HepG2 (cell line): ENCODE measurements at regions not wholly inside any gene's neighbourhood (a gene's known extent, or its start where the extent isn't known, plus 50 kb on each side); places are given as distances from the start of the nearest gene placed in this dataset.
"Not testable (repeated sequence)": the region's sequence is repeated elsewhere in the genome, so short reads cannot be mapped to it uniquely, and the experiment has no call there.

Experiments used
- ATAC-seq: fragments of 200-7000 bp; cut with Tn5 transposase; 3 replicates; pipeline ENCODE4 v1.9.1; 2020; ENCODE audit warnings: mild to moderate bottlenecking, moderate library complexity
- BruUV-seq: library from RNA; stranded (reverse); fragments of 400-500 nt; replicated peaks from 2 replicates; lab custom pipeline; 2021; lab: Mats Ljungman, UMichigan
- CTCF ChIA-PET: fragments of 300-600 bp; formaldehyde crosslinking; extraction: SDS; loops from one replicate; lab custom pipeline; 2021; ENCODE audit warnings: low total read pairs, inconsistent platforms, low intra/inter-chr PET ratio; lab: Yijun Ruan, JAX
- POLR2A ChIA-PET: fragments of 350-600 bp; sonication (Branson Sonifier 250); formaldehyde crosslinking; loops from one replicate; lab custom pipeline; 2020; ENCODE audit warnings: antibody characterized with exemption, inconsistent platforms; lab: Yijun Ruan, JAX
- DNase-seq: peaks from one replicate; pipeline ENCODE4 v3.0.0-alpha.2; 2015; ENCODE audit warnings: low spot score
- FAIRE-seq: peaks from 3 replicates; lab custom pipeline; 2011; peaks lifted over from hg19 to GRCh38; lab: Jason Lieb, UNC
- H2AFZ ChIP-seq: one replicate; pipeline ENCODE4 v1.6.1; 2011; ENCODE audit warnings: low read length, inconsistent platforms
- H3K27ac ChIP-seq: fragments of 300-600 bp; 3 replicates; pipeline ENCODE4 v1.8.0; 2011; ENCODE audit warnings: mixed run types, mild to moderate bottlenecking, mixed read lengths, low read length, inconsistent platforms; ENCODE audit not compliant: insufficient read depth; ENCODE audit errors: extremely low read length
- H3K27me3 ChIP-seq, 2 experiments: fragments of 200-600 bp in 1 of 2; 2 replicates in 1 of 2; 3 replicates in 1 of 2; pipeline versions ENCODE4 v1.6.0 to v1.8.0; 2011; ENCODE audit warnings: low read length in 2 of 2, mild to moderate bottlenecking in 2 of 2, moderate library complexity in 2 of 2, inconsistent platforms in 1 of 2; ENCODE audit not compliant: insufficient read depth in 2 of 2, control insufficient read depth in 1 of 2
- H3K36me3 ChIP-seq, 2 experiments: fragments of 200-600 bp in 1 of 2; replicated peaks in 1 of 2; 2 replicates in 1 of 2; 3 replicates in 1 of 2; pipeline versions ENCODE4 v1.5.1 to v1.8.0; 2011; ENCODE audit warnings: low read length in 2 of 2, inconsistent platforms in 1 of 2; ENCODE audit not compliant: insufficient read depth in 2 of 2, control insufficient read depth in 1 of 2
- H3K4me1 ChIP-seq: 2 replicates; pipeline ENCODE4 v1.5.1; 2012; ENCODE audit warnings: low read length, inconsistent platforms; ENCODE audit not compliant: insufficient read depth
- H3K4me2 ChIP-seq: 2 replicates; pipeline ENCODE4 v1.6.0; 2011; ENCODE audit warnings: low read depth, low read length, inconsistent platforms
- H3K4me3 ChIP-seq, 3 experiments: fragments of 200-600 bp in 1 of 3; sonication (generic), shearing (Covaris generic) in 1 of 3; replicated peaks in 1 of 3; 2 replicates each; pipeline ENCODE4 v1.5.1; 2011 to 2016; ENCODE audit warnings: low read length in 3 of 3, inconsistent platforms in 2 of 3, low read depth in 2 of 3, mild to moderate bottlenecking in 2 of 3, control low read depth in 1 of 3, mixed read lengths in 1 of 3; ENCODE audit not compliant: insufficient read depth in 1 of 3
- H3K79me2 ChIP-seq: one replicate; pipeline ENCODE4 v1.6.1; 2011; ENCODE audit warnings: low read length, inconsistent platforms; ENCODE audit not compliant: insufficient read depth
- H3K9ac ChIP-seq: 2 replicates; pipeline ENCODE4 v1.6.0; 2011; ENCODE audit warnings: mild to moderate bottlenecking, low read depth, low read length, inconsistent platforms; ENCODE audit not compliant: insufficient read depth
- H3K9me3 ChIP-seq: 2 replicates; pipeline ENCODE4 v1.5.1; 2012; ENCODE audit warnings: mild to moderate bottlenecking, low read length
- H4K20me1 ChIP-seq: 2 replicates; pipeline ENCODE4 v1.6.0; 2011; ENCODE audit warnings: inconsistent platforms, mild to moderate bottlenecking, low read length, moderate library complexity; ENCODE audit not compliant: insufficient read depth
- LRRFIP1 ChIP-seq: sonication (generic); formaldehyde crosslinking; conservative IDR thresholded peaks from 2 replicates; pipeline ENCODE4 v1.4.0; 2020; ENCODE audit warnings: missing genetic modification reagents
- NR0B2 ChIP-seq: sonication (generic); formaldehyde crosslinking; IDR thresholded peaks from 2 replicates; pipeline ENCODE4 v1.4.0; 2020; ENCODE audit warnings: mild to moderate bottlenecking, missing genetic modification reagents
- WGBS: methylation state at CpG from one replicate; pipeline ENCODE4 v1.1.6; 2017; ENCODE audit warnings: low lambda C conversion rate; 5-methylcytosine and 5-hydroxymethylcytosine counted together
- in situ Hi-C: cut with HindIII; loops from 2 replicates; pipeline ENCODE4 v1.10.0; 2017; ENCODE audit warnings: low pct_unique_long_range_greater_than_20kb; ENCODE audit not compliant: extremely low pct_ligation_motif_present
- intact Hi-C: fragments of 100-400 bp; cut with micrococcal nuclease; formaldehyde crosslinking; loops from one replicate; pipeline ENCODE4 v1.10.0; 2022; ENCODE audit not compliant: unreplicated experiment

- TF ChIP-seq LRRFIP1 (CRISPR knock-in tag) (no peak), NR0B2 (CRISPR knock-in tag) (no peak)
- TF ChIP-seq, all 625 proteins: peak for 0
Observed at GRCh38 chr2:36184848-36185247, 170.7 kb upstream of the CRIM1 start (continued).

GRCh38 chr2:36180789-36181482, 174.6 kb upstream of the CRIM1 start:
- H4K20me1 ChIP-seq, intact Hi-C loops, H2AFZ ChIP-seq, H3K79me2 ChIP-seq, H3K9ac ChIP-seq, CTCF ChIA-PET, H3K9me3 ChIP-seq, H3K27ac ChIP-seq, H3K4me2 ChIP-seq, H3K4me1 ChIP-seq, DNase-seq, POLR2A ChIA-PET, in situ Hi-C loops, H3K27me3 ChIP-seq, FAIRE-seq, ATAC-seq, BruUV-seq, H3K4me3 ChIP-seq, H3K36me3 ChIP-seq: not testable (repeated sequence)
- 13% methylated on average over 7 of the region's 7 CpGs for WGBS

GRCh38 chr2:36180293-36180692, 175.3 kb upstream of the CRIM1 start:
- H3K4me3 ChIP-seq, H2AFZ ChIP-seq, BruUV-seq, FAIRE-seq, H3K36me3 ChIP-seq, H3K79me2 ChIP-seq, H3K27ac ChIP-seq, H3K9ac ChIP-seq, H3K4me1 ChIP-seq, intact Hi-C loops, in situ Hi-C loops, H3K27me3 ChIP-seq, CTCF ChIA-PET, H3K4me2 ChIP-seq, ATAC-seq, H4K20me1 ChIP-seq, DNase-seq, POLR2A ChIA-PET, H3K9me3 ChIP-seq: not testable (repeated sequence)
- 35% methylated on average over 5 of the region's 30 CpGs for WGBS

GRCh38 chr2:36179668-36180269, 175.8 kb upstream of the CRIM1 start:
- H3K9ac ChIP-seq, in situ Hi-C loops, BruUV-seq, H3K9me3 ChIP-seq, FAIRE-seq, H3K36me3 ChIP-seq, H3K4me1 ChIP-seq, CTCF ChIA-PET, H3K4me2 ChIP-seq, H3K27me3 ChIP-seq, H2AFZ ChIP-seq, H3K4me3 ChIP-seq, DNase-seq, H3K79me2 ChIP-seq, H4K20me1 ChIP-seq, intact Hi-C loops, ATAC-seq, H3K27ac ChIP-seq, POLR2A ChIA-PET: not testable (repeated sequence)
- WGBS, result 74% methylated on average over 26 of the region's 42 CpGs
